ENCODE measurements at regions not wholly inside any gene's neighbourhood (a gene's known extent, or its start where the extent isn't known, plus 50 kb on each side); places are given as distances from the start of the nearest gene placed in this dataset.
"Not testable (repeated sequence)": the region's sequence is repeated elsewhere in the genome, so short reads cannot be mapped to it uniquely, and the experiment has no call there.

GRCh38 chr9:124137009-124137943 lies 120.5 kb upstream of the NEK6 start:
- TF ChIP-seq POLR2AphosphoS5 (IDR thresholded peaks at IDR 0.05): no peak
- TF ChIP-seq EP300 (IDR thresholded peaks at IDR 0.05): no peak
- no peak for TF ChIP-seq CTCF (IDR thresholded peaks at IDR 0.05)
- TF ChIP-seq POLR2A (IDR thresholded peaks at IDR 0.05; ENCODE audit: low read depth): no peak
- no peak overlapping the region for H3K27ac ChIP-seq (replicated peaks in 1 of 4)
- 72% methylated on average over 16 of the region's 16 CpGs for WGBS
- DNase-seq (ENCODE audit: extremely low spot score): no peak
- no peaks in the 10 kb centered on the region for H3K36me3 ChIP-seq
- peaks cover 0 to 10% (median 0%) of the 10 kb centered on the region in 4 donors for H3K27me3 ChIP-seq
- H3K4me1 ChIP-seq: no peaks in the 10 kb centered on the region
- intact Hi-C loops (cut with DNase I): no loop called here
- H3K4me3 ChIP-seq: no peak overlapping the region
- H3K9me3 ChIP-seq: no peaks in the 10 kb centered on the region

- TF ChIP-seq CTCF (IDR thresholded peaks at IDR 0.05): no peak
- 91% methylated on average over 3 of the region's 3 CpGs for WGBS
- Histone ChIP-seq H3K36me3 (no peaks in the 10 kb centered on the region), H3K4me3 (no peak overlapping the region), H3K27me3 (peaks cover 0 to 10% (median 0%) of the 10 kb centered on the region in 4 donors), H3K27ac (replicated peaks in 1 of 4) (no peak overlapping the region), H3K4me1 (no peaks in the 10 kb centered on the region), H3K9me3 (no peaks in the 10 kb centered on the region)
- intact Hi-C loops (cut with DNase I): no loop called here
- no peak for DNase-seq (ENCODE audit: extremely low spot score)
These were observed 119.8 kb upstream of the NEK6 start for GRCh38 chr9:124137944-124138335.

GRCh38 chr9:124139001-124139400 lies 118.7 kb upstream of the NEK6 start:
- no peaks in the 10 kb centered on the region for H3K4me1 ChIP-seq
- intact Hi-C loops (cut with DNase I): no loop called here
- no peak for DNase-seq (ENCODE audit: extremely low spot score)
- 100% methylated on average over 1 of the region's 1 CpG for WGBS
- no peaks in the 10 kb centered on the region for H3K36me3 ChIP-seq
- H3K27ac ChIP-seq (replicated peaks in 1 of 4): no peak overlapping the region
- TF ChIP-seq CTCF (IDR thresholded peaks at IDR 0.05) (no peak), POLR2AphosphoS5 (IDR thresholded peaks at IDR 0.05) (no peak), EP300 (IDR thresholded peaks at IDR 0.05) (no peak), POLR2A (IDR thresholded peaks at IDR 0.05; ENCODE audit: low read depth) (no peak)
- no peak overlapping the region for H3K4me3 ChIP-seq
- H3K9me3 ChIP-seq: no peaks in the 10 kb centered on the region
- peaks cover 0 to 10% (median 0%) of the 10 kb centered on the region in 4 donors for H3K27me3 ChIP-seq

GRCh38 chr9:124140941-124141568 lies 116.7 kb upstream of the NEK6 start:
- TF ChIP-seq POLR2AphosphoS5 (IDR thresholded peaks at IDR 0.05): no peak
- no peak for TF ChIP-seq CTCF (IDR thresholded peaks at IDR 0.05)
- no peak for TF ChIP-seq POLR2A (IDR thresholded peaks at IDR 0.05; ENCODE audit: low read depth)
- TF ChIP-seq EP300 (IDR thresholded peaks at IDR 0.05): no peak
- Histone ChIP-seq H3K9me3 (no peaks in the 10 kb centered on the region), H3K4me1 (no peaks in the 10 kb centered on the region), H3K27ac (replicated peaks in 1 of 4) (no peak overlapping the region), H3K4me3 (no peak overlapping the region), H3K27me3 (peaks cover 0 to 10% (median 0%) of the 10 kb centered on the region in 4 donors), H3K36me3 (no peaks in the 10 kb centered on the region)
- 78% methylated on average over 6 of the region's 6 CpGs for WGBS
- intact Hi-C loops (cut with DNase I): no loop called here
- DNase-seq (ENCODE audit: extremely low spot score): no peak

- H3K36me3 ChIP-seq; H3K9me3 ChIP-seq; H3K4me1 ChIP-seq; intact Hi-C loops (cut with DNase I); H3K27ac ChIP-seq (replicated peaks in 1 of 4); H3K4me3 ChIP-seq; H3K27me3 ChIP-seq: not testable (repeated sequence)
- WGBS: 67% methylated on average over 9 of the region's 10 CpGs
- peak; percentile 82 for DNase-seq (ENCODE audit: extremely low spot score)
These were observed 113.1 kb upstream of the NEK6 start for GRCh38 chr9:124144561-124145123.
